Caco-2 (cell line): ENCODE measurements at regions not wholly inside any gene's neighbourhood (a gene's known extent, or its start where the extent isn't known, plus 50 kb on each side); places are given as distances from the start of the nearest gene placed in this dataset.

Experiments
- BruUV-seq: library from RNA; stranded (reverse); fragments of 400-500 nt; replicated peaks from 2 replicates; lab custom pipeline; 2021; lab: Mats Ljungman, UMichigan
- CTCF ChIA-PET: fragments of 300-600 bp; sonication (Branson Sonifier 250); formaldehyde crosslinking; loops from one replicate; lab custom pipeline; 2022; ENCODE audit warnings: antibody characterized with exemption; lab: Charles Lee
- POLR2A ChIA-PET: fragments of 300-600 bp; sonication (Branson Sonifier 250); formaldehyde crosslinking; loops from one replicate; lab custom pipeline; 2022; ENCODE audit warnings: antibody characterized with exemption; lab: Charles Lee
- DNase-seq, 2 experiments: peaks; one replicate each; pipeline versions ENCODE4 v3.0.0 to v3.0.0-alpha.2; 2020 to 2022
- H3K27me3 ChIP-seq: replicated peaks from 2 replicates; pipeline ENCODE4 v1.6.0; 2011; ENCODE audit warnings: low read length; ENCODE audit not compliant: control insufficient read depth, insufficient read depth
- H3K36me3 ChIP-seq: 2 replicates; pipeline ENCODE4 v1.5.1; 2011; ENCODE audit warnings: low read length; ENCODE audit not compliant: control insufficient read depth, insufficient read depth
- H3K4me1 ChIP-seq: fragments of 250-450 bp; sonication (Bioruptor Pico); 2 replicates; pipeline ENCODE4 v1.5.1; 2020; ENCODE audit warnings: mild to moderate bottlenecking
- H3K4me3 ChIP-seq: 2 replicates; pipeline ENCODE4 v1.5.1; 2011; ENCODE audit warnings: low read depth, mild to moderate bottlenecking, control low read depth, low read length
- H3K9me3 ChIP-seq: fragments of 250-450 bp; sonication (Bioruptor Pico); 2 replicates; pipeline ENCODE4 v1.5.1; 2020; ENCODE audit warnings: mild to moderate bottlenecking, moderate library complexity
- H3K27ac Mint-ChIP-seq: one replicate; pipeline ENCODE4 v1.8.0; 2022; ENCODE audit warnings: mixed read lengths; ENCODE audit not compliant: unreplicated experiment
- H3K27me3 Mint-ChIP-seq: one replicate; pipeline ENCODE4 v1.8.0; 2022; ENCODE audit warnings: mixed read lengths; ENCODE audit not compliant: insufficient read depth, unreplicated experiment
- H3K36me3 Mint-ChIP-seq: one replicate; pipeline ENCODE4 v1.8.0; 2022; ENCODE audit warnings: mild to moderate bottlenecking, mixed read lengths; ENCODE audit not compliant: insufficient read depth, unreplicated experiment
- H3K4me1 Mint-ChIP-seq: one replicate; pipeline ENCODE4 v1.8.0; 2022; ENCODE audit warnings: low read depth, mixed read lengths; ENCODE audit not compliant: unreplicated experiment
- H3K4me3 Mint-ChIP-seq: one replicate; pipeline ENCODE4 v1.8.0; 2022; ENCODE audit warnings: mild to moderate bottlenecking, moderate library complexity, mixed read lengths; ENCODE audit not compliant: unreplicated experiment
- H3K9me3 Mint-ChIP-seq: one replicate; pipeline ENCODE4 v1.8.0; 2022; ENCODE audit warnings: mixed read lengths; ENCODE audit not compliant: unreplicated experiment
- intact Hi-C: fragments of 100-400 bp; cut with micrococcal nuclease; formaldehyde crosslinking; loops from one replicate; pipeline ENCODE4 v1.10.0; 2022; ENCODE audit not compliant: unreplicated experiment
- TF ChIP-seq, protein P1 (sequence below), 2 experiments: fragments of 200-600 bp in 1 of 2; IDR thresholded peaks; 1 replicate in 1 of 2; 2 replicates in 1 of 2; pipeline versions ENCODE4 v1.5.1 to v1.8.0; 2011 to 2022; ENCODE audit warnings: antibody characterized with exemption in 1 of 2, control low read depth in 1 of 2, inconsistent platforms in 1 of 2, low read depth in 1 of 2, low read length in 1 of 2, mild to moderate bottlenecking in 1 of 2, moderate library complexity in 1 of 2; ENCODE audit not compliant: insufficient read depth in 1 of 2, severe bottlenecking in 1 of 2, unreplicated experiment in 1 of 2

DNA sequence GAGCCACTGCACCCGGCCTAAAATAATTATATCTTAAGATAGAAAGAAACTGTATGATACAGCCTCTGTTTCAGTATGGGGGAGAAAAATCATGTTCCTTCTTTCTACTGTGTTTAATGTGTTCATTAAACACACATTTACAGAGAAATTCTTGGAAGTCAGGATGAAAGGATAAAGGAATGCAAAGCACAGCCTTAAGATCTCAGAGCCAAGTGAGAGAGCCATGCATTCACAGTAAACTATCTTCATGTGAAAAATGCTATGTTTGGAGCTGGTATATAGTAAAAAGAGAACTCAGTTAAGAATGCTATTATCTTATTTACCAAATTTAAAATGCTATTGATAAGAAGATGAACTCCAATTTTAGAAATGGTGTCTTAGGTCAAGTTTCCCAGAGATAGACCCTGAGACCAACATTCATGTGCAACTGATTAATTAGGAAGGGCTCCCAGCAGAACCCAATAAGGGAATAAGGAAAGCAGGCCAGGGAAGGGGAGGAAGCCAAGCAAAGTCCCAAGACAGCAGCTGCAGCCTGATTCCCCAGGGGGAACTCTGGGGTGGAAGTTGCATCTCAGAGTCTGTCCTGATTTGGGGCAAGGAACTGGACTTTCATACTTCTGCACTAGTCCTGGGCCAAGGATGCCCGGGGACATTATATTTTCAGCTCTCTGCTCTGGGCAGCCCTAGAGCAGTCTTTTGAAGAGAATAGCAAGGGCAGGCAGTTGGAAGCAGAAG lies 130.0 kb upstream of the ZNF648 start:
- no peak for DNase-seq
- no TSS peak for BruUV-seq
- Histone ChIP-seq H3K36me3 (no peaks in the 10 kb centered on the region), H3K9me3 (no peaks in the 10 kb centered on the region), H3K27me3 (no peaks in the 10 kb centered on the region), H3K4me3 (no peak overlapping the region), H3K4me1 (peaks cover 4% of the 10 kb centered on the region)
- H3K36me3 Mint-ChIP-seq, result no peaks in the 10 kb centered on the region
- POLR2A ChIA-PET, result no interaction called here
- no peak overlapping the region for H3K4me3 Mint-ChIP-seq
- H3K27me3 Mint-ChIP-seq, result no peaks in the 10 kb centered on the region
- CTCF ChIA-PET, result no interaction called here
- no peaks in the 10 kb centered on the region for H3K9me3 Mint-ChIP-seq
- no peaks in the 10 kb centered on the region for H3K4me1 Mint-ChIP-seq
- intact Hi-C loops, result no loop called here
- no peak overlapping the region for H3K27ac Mint-ChIP-seq
- TF ChIP-seq, protein P1, sequence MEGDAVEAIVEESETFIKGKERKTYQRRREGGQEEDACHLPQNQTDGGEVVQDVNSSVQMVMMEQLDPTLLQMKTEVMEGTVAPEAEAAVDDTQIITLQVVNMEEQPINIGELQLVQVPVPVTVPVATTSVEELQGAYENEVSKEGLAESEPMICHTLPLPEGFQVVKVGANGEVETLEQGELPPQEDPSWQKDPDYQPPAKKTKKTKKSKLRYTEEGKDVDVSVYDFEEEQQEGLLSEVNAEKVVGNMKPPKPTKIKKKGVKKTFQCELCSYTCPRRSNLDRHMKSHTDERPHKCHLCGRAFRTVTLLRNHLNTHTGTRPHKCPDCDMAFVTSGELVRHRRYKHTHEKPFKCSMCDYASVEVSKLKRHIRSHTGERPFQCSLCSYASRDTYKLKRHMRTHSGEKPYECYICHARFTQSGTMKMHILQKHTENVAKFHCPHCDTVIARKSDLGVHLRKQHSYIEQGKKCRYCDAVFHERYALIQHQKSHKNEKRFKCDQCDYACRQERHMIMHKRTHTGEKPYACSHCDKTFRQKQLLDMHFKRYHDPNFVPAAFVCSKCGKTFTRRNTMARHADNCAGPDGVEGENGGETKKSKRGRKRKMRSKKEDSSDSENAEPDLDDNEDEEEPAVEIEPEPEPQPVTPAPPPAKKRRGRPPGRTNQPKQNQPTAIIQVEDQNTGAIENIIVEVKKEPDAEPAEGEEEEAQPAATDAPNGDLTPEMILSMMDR (IDR thresholded peaks at IDR 0.05; ENCODE audit: insufficient read depth in 1 of 2, low read depth in 1 of 2, low read length in 1 of 2, severe bottlenecking in 1 of 2, unreplicated experiment in 1 of 2), result no peak

DNA sequence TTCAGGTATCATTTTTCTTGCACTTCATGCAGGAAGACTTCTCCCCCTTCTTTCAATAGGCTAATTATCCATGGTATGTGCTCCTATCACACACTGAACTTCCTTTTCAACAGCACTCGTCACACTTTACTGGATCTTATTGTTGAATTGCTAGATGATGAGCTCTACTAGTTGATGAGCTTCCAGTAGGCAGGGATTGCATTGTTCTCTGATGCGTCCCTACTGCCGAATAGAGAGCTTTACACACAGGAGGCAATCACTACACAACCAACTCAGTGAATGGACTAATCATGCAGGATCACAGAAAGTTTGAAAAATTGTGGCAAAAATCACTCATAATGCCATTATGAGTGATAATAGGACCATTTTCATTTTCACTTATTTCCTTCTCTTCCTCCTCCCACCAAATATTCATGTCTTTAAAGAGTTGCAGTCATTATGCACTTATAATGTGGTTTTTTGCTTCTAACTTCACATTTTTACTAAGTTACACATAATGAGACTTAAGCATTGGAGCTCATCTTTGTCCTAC lies 128.1 kb upstream of the ZNF648 start:
- intact Hi-C loops, result no loop called here
- Histone ChIP-seq H3K4me1 (peaks cover 16% of the 10 kb centered on the region), H3K9me3 (no peaks in the 10 kb centered on the region), H3K4me3 (no peak overlapping the region), H3K27me3 (no peaks in the 10 kb centered on the region), H3K36me3 (no peaks in the 10 kb centered on the region)
- H3K27me3 Mint-ChIP-seq, result no peaks in the 10 kb centered on the region
- peaks cover 4% of the 10 kb centered on the region for H3K4me1 Mint-ChIP-seq
- DNase-seq, result no peak
- H3K27ac Mint-ChIP-seq, result no peak overlapping the region
- no TSS peak for BruUV-seq
- ChIA-PET POLR2A (no interaction called here), CTCF (no interaction called here)
- no peak overlapping the region for H3K4me3 Mint-ChIP-seq
- no peaks in the 10 kb centered on the region for H3K9me3 Mint-ChIP-seq
- H3K36me3 Mint-ChIP-seq, result no peaks in the 10 kb centered on the region
- TF ChIP-seq, protein P1 (IDR thresholded peaks at IDR 0.05; ENCODE audit: insufficient read depth in 1 of 2, low read depth in 1 of 2, low read length in 1 of 2, severe bottlenecking in 1 of 2, unreplicated experiment in 1 of 2), result no peak

DNA sequence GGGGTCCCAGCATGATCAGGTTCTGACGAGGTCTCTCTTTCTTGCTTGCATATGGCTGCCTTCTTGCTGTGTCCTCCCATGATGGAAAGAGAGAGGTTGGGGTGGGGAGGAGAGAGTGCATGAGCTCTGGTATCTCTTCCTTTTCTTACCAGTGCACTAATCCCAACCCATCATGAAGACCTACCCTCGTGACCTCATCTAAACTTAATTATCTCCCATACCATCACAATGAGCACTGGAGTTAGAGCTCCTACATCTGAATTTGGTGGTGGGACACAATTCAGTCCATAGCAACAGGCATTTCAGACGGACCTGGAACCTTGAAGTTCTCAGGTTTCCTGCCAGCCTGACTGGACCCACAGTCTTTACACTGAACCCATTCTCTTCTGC lies 125.2 kb upstream of the ZNF648 start:
- TF ChIP-seq, protein P1 (IDR thresholded peaks at IDR 0.05; ENCODE audit: insufficient read depth in 1 of 2, low read depth in 1 of 2, low read length in 1 of 2, severe bottlenecking in 1 of 2, unreplicated experiment in 1 of 2), result no peak
- CTCF ChIA-PET, result no interaction called here
- H3K4me3 Mint-ChIP-seq, result no peak overlapping the region
- DNase-seq, result no peak
- H3K36me3 ChIP-seq, result no peaks in the 10 kb centered on the region
- H3K4me3 ChIP-seq, result no peak overlapping the region
- no peaks in the 10 kb centered on the region for H3K9me3 ChIP-seq
- H3K36me3 Mint-ChIP-seq, result no peaks in the 10 kb centered on the region
- peaks cover 16% of the 10 kb centered on the region for H3K4me1 ChIP-seq
- BruUV-seq, result no TSS peak
- peak overlapping the region; percentile 46 for H3K27ac Mint-ChIP-seq
- H3K4me1 Mint-ChIP-seq, result peaks cover 4% of the 10 kb centered on the region
- intact Hi-C loops, result loop anchor here (2.0 kb wide), 1 partner anchor 14 kb away; no protein-coding TSS in a partner anchor
- H3K27me3 ChIP-seq, result no peaks in the 10 kb centered on the region
- H3K27me3 Mint-ChIP-seq, result no peaks in the 10 kb centered on the region
- POLR2A ChIA-PET, result interaction anchor here (1.1 kb wide), 1 partner anchor 205 kb away, joined by 4 read pairs; the partner anchor contains the start of gene GLUL
- no peaks in the 10 kb centered on the region for H3K9me3 Mint-ChIP-seq
